ENCODE measurements at regions not wholly inside any gene's neighbourhood (a gene's known extent, or its start where the extent isn't known, plus 50 kb on each side); places are given as distances from the start of the nearest gene placed in this dataset.
"Not testable (repeated sequence)": the region's sequence is repeated elsewhere in the genome, so short reads cannot be mapped to it uniquely, and the experiment has no call there.

- H3K9me3 Mint-ChIP-seq, result peaks cover 0 to 14% (median 2%) of the 10 kb centered on the region in 3 donors
- not testable (repeated sequence) for H3K36me3 Mint-ChIP-seq, H3K4me3 Mint-ChIP-seq, H3K4me1 Mint-ChIP-seq, H3K27me3 Mint-ChIP-seq, H3K27ac Mint-ChIP-seq
Observed at GRCh38 chr1:207196135-207196534, 92.1 kb downstream of the C4BPA start.

DNA sequence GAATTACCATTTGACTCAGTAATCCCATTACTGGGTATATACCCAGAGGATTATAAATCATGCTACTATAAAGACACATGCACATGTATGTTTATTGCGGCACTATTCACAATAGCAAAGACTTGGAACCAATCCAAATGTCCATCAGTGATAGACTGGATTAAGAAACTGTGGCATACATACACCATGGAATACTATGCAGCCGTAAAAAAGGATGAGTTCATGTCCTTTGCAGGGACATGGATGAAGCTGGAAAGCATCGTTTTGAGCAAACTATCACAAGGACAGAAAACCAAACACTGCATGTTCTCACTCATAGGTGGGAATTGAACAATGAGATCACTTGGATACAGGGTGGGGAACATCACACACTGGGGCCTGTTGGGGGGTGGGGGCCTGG is 97.5 kb downstream of the C4BPA start:
- not testable (repeated sequence) for H3K27ac Mint-ChIP-seq, H3K4me3 Mint-ChIP-seq, H3K4me1 Mint-ChIP-seq, H3K36me3 Mint-ChIP-seq, H3K27me3 Mint-ChIP-seq
- H3K9me3 Mint-ChIP-seq, result peaks cover 2 to 16% (median 3%) of the 10 kb centered on the region in 3 donors

- Mint-ChIP-seq H3K4me1 (peaks cover 0 to 5% (median 3%) of the 10 kb centered on the region in 3 donors), H3K9me3 (peaks cover 2 to 15% (median 5%) of the 10 kb centered on the region in 3 donors), H3K4me3 (no peak overlapping the region), H3K27me3 (peaks cover 3% of the 10 kb centered on the region), H3K36me3 (peaks cover 3% of the 10 kb centered on the region), H3K27ac (no peak overlapping the region)
Observed at GRCh38 chr1:207202480-207202879, 98.4 kb downstream of the C4BPA start.

GRCh38 chr1:207203541-207203940 is 99.5 kb downstream of the C4BPA start:
- Mint-ChIP-seq H3K27me3 (peaks cover under 1% of the 10 kb centered on the region), H3K4me3 (no peak overlapping the region), H3K27ac (peak overlapping the region in 1 of 3 donors; percentile 28), H3K4me1 (peaks cover 0 to 5% (median 3%) of the 10 kb centered on the region in 3 donors), H3K9me3 (peaks cover 2 to 17% (median 5%) of the 10 kb centered on the region in 3 donors), H3K36me3 (no peaks in the 10 kb centered on the region)

- Mint-ChIP-seq H3K9me3 (peaks cover 2 to 10% (median 5%) of the 10 kb centered on the region in 3 donors), H3K27ac (no peak overlapping the region), H3K36me3 (no peaks in the 10 kb centered on the region), H3K4me1 (peaks cover 0 to 3% (median 2%) of the 10 kb centered on the region in 3 donors), H3K4me3 (no peak overlapping the region), H3K27me3 (no peaks in the 10 kb centered on the region)
Observed at GRCh38 chr1:207205614-207206061, 101.6 kb downstream of the C4BPA start.

DNA sequence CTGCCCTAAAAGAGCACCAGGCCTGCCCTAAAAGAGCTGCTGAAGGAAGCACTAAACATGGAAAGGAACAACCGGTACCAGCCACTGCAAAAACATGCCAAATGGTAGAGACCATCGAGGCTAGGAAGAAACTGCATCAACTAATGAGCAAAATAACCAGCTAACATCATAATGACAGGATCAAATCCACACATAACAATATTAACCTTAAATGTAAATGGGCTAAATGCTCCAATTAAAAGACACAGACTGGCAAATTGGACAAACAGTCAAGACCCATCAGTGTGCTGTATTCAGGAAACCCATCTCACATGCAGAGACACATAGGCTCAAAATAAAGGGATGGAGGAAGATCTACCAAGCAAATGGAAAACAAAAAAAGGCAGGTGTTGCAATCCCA is 104.7 kb downstream of the C4BPA start:
- not testable (repeated sequence) for H3K27me3 Mint-ChIP-seq, H3K4me1 Mint-ChIP-seq, H3K27ac Mint-ChIP-seq

GRCh38 chr1:207214453-207214852 is 107.0 kb upstream of the CD55 start:
- H3K4me3 Mint-ChIP-seq, result no peak overlapping the region
- H3K27me3 Mint-ChIP-seq, result no peaks in the 10 kb centered on the region
- H3K4me1 Mint-ChIP-seq, result peaks cover 11 to 15% (median 13%) of the 10 kb centered on the region in 3 donors
- peaks cover 3% of the 10 kb centered on the region for H3K36me3 Mint-ChIP-seq
- no peak overlapping the region for H3K27ac Mint-ChIP-seq
- peaks cover 0 to 11% (median 4%) of the 10 kb centered on the region in 3 donors for H3K9me3 Mint-ChIP-seq

More for the DNA sequence above, 104.7 kb downstream of the C4BPA start:
- not testable (repeated sequence) for H3K9me3 Mint-ChIP-seq, H3K36me3 Mint-ChIP-seq
- peak overlapping the region in 1 of 4 donors; percentile 39 for H3K4me3 Mint-ChIP-seq

DNA sequence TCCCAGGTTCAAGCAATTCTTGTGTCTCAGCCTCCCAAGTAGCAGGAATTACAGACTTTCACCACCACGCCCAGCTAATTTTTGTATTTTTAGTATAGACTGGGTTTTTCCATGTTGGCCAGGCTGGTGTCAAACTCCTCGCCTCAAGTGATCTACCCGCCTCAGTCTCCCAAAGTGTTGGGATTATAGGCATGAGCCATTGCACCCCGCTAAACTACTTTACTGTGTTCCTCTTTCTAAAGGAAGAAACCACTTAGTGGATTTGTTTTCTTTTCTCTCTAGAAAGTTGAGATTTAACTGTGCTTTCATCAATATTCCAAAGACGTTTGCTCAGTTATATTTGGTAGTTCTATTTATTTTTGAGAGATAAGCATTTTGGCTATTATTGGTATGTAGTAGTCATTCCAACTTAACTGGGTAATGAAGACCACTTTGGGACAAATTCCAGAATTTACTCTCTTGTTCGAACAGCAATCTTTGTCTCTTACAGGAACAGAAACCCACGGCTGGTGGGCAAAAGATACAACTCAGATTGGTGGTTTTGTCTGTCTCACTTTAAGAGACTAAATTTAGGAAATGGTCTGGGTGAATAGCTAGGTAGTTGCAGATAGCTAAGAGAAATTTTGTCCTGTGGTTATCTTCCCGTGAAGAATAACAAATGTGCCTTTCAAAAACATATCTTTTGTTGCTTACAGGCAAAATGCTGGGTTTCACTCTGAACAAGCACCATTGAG is 103.5 kb upstream of the CD55 start:
- peaks cover 3% of the 10 kb centered on the region for H3K36me3 Mint-ChIP-seq
- H3K27ac Mint-ChIP-seq, result peak overlapping the region in 1 of 3 donors; percentile 14
- H3K4me3 Mint-ChIP-seq, result peak overlapping the region in 1 of 4 donors; percentile 58
- peaks cover 11 to 15% (median 13%) of the 10 kb centered on the region in 3 donors for H3K4me1 Mint-ChIP-seq
- H3K27me3 Mint-ChIP-seq, result no peaks in the 10 kb centered on the region
- peaks cover 0 to 11% (median 0%) of the 10 kb centered on the region in 3 donors for H3K9me3 Mint-ChIP-seq

- Mint-ChIP-seq H3K36me3 (peaks cover 3% of the 10 kb centered on the region), H3K4me1 (peaks cover 11 to 18% (median 15%) of the 10 kb centered on the region in 3 donors), H3K27me3 (no peaks in the 10 kb centered on the region), H3K9me3 (peaks cover 0 to 11% (median 0%) of the 10 kb centered on the region in 3 donors), H3K4me3 (peak overlapping the region in 1 of 4 donors; percentile 56), H3K27ac (peak overlapping the region in 1 of 3 donors; percentile 14)
Observed at GRCh38 chr1:207218512-207219362, 102.7 kb upstream of the CD55 start.

GRCh38 chr1:207219979-207220889 is 101.2 kb upstream of the CD55 start:
- Mint-ChIP-seq H3K36me3 (no peaks in the 10 kb centered on the region), H3K27me3 (no peaks in the 10 kb centered on the region), H3K4me3 (no peak overlapping the region), H3K27ac (no peak overlapping the region), H3K9me3 (no peaks in the 10 kb centered on the region), H3K4me1 (peaks cover 11 to 18% (median 15%) of the 10 kb centered on the region in 3 donors)

- no peak overlapping the region for H3K4me3 Mint-ChIP-seq
- no peaks in the 10 kb centered on the region for H3K27me3 Mint-ChIP-seq
- no peaks in the 10 kb centered on the region for H3K9me3 Mint-ChIP-seq
- no peaks in the 10 kb centered on the region for H3K36me3 Mint-ChIP-seq
- H3K4me1 Mint-ChIP-seq, result peaks cover 11 to 18% (median 15%) of the 10 kb centered on the region in 3 donors
- H3K27ac Mint-ChIP-seq, result no peak overlapping the region
Observed at GRCh38 chr1:207221934-207222351, 99.5 kb upstream of the CD55 start.

GRCh38 chr1:207223162-207223561 is 98.3 kb upstream of the CD55 start:
- H3K9me3 Mint-ChIP-seq, result no peaks in the 10 kb centered on the region
- H3K4me3 Mint-ChIP-seq, result no peak overlapping the region
- no peaks in the 10 kb centered on the region for H3K36me3 Mint-ChIP-seq
- H3K27me3 Mint-ChIP-seq, result no peaks in the 10 kb centered on the region
- H3K27ac Mint-ChIP-seq, result no peak overlapping the region
- peaks cover 8 to 14% (median 11%) of the 10 kb centered on the region in 3 donors for H3K4me1 Mint-ChIP-seq

- Mint-ChIP-seq H3K27ac (no peak overlapping the region), H3K27me3 (no peaks in the 10 kb centered on the region), H3K9me3 (peaks cover 0 to 1% (median 0%) of the 10 kb centered on the region in 3 donors), H3K36me3 (no peaks in the 10 kb centered on the region), H3K4me3 (no peak overlapping the region), H3K4me1 (peaks cover 0 to 5% (median 0%) of the 10 kb centered on the region in 3 donors)
Observed at GRCh38 chr1:207224666-207225065, 96.8 kb upstream of the CD55 start.

DNA sequence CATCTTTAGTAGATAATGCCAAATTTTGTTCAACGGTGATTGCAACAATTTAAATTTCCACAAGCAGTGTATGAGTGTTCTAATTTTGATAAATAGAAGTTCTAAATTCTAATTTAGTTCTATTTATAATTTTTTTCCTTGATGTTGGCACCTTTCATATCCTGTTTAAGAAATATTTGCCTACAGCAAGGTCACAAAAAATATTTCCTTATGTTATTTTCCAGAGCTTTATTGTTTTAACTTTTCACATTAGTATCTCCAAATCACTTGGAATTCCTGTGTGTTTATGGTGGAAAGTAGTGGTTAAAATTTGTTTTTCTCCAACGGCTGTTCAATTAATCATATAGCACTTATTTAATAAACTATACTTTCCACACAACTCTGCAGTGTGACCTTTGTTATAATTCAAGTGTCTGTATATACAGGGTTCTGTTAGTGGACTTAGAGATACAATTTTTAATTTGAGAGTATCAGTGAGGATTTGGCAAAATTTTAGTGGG is 94.3 kb upstream of the CD55 start:
- no peak overlapping the region for H3K27ac Mint-ChIP-seq
- H3K4me3 Mint-ChIP-seq, result no peak overlapping the region
- no peaks in the 10 kb centered on the region for H3K27me3 Mint-ChIP-seq
- H3K9me3 Mint-ChIP-seq, result peaks cover 0 to 1% (median 0%) of the 10 kb centered on the region in 3 donors
- no peaks in the 10 kb centered on the region for H3K36me3 Mint-ChIP-seq
- H3K4me1 Mint-ChIP-seq, result peaks cover 0 to 5% (median 0%) of the 10 kb centered on the region in 3 donors
